ENCODE measurements at regions not wholly inside any gene's neighbourhood (a gene's known extent, or its start where the extent isn't known, plus 50 kb on each side); places are given as distances from the start of the nearest gene placed in this dataset.

- no peak for DNase-seq (ENCODE audit: low spot score)
- no peak for TF ChIP-seq CTCF (IDR thresholded peaks at IDR 0.05; ENCODE audit: extremely low read depth, insufficient read depth, missing control alignments)
- in situ Hi-C loops (cut with MboI; ENCODE audit: low pct_unique_long_range_greater_than_20kb, low sequenced_read_pairs, unreplicated experiment) = no loop called here
Measured at GRCh38 chr7:116395141-116395791, 104.3 kb upstream of the CAV2 start.

- no peak for TF ChIP-seq CTCF (IDR thresholded peaks at IDR 0.05; ENCODE audit: extremely low read depth, insufficient read depth, missing control alignments)
- in situ Hi-C loops (cut with MboI; ENCODE audit: low pct_unique_long_range_greater_than_20kb, low sequenced_read_pairs, unreplicated experiment) = no loop called here
- DNase-seq (ENCODE audit: low spot score) = no peak
Measured at GRCh38 chr7:116398672-116399071, 100.9 kb upstream of the CAV2 start.

GRCh38 chr7:116399819-116400218 is 99.7 kb upstream of the CAV2 start:
- TF ChIP-seq CTCF (IDR thresholded peaks at IDR 0.05; ENCODE audit: extremely low read depth, insufficient read depth, missing control alignments) = no peak
- no peak for DNase-seq (ENCODE audit: low spot score)
- in situ Hi-C loops (cut with MboI; ENCODE audit: low pct_unique_long_range_greater_than_20kb, low sequenced_read_pairs, unreplicated experiment) = no loop called here

GRCh38 chr7:116400522-116400921 is 99.0 kb upstream of the CAV2 start:
- DNase-seq (ENCODE audit: low spot score) = no peak
- TF ChIP-seq CTCF (IDR thresholded peaks at IDR 0.05; ENCODE audit: extremely low read depth, insufficient read depth, missing control alignments) = no peak
- in situ Hi-C loops (cut with MboI; ENCODE audit: low pct_unique_long_range_greater_than_20kb, low sequenced_read_pairs, unreplicated experiment) = no loop called here

GRCh38 chr7:116401711-116402110 is 97.8 kb upstream of the CAV2 start:
- TF ChIP-seq CTCF (IDR thresholded peaks at IDR 0.05; ENCODE audit: extremely low read depth, insufficient read depth, missing control alignments) = no peak
- no peak for DNase-seq (ENCODE audit: low spot score)
- in situ Hi-C loops (cut with MboI; ENCODE audit: low pct_unique_long_range_greater_than_20kb, low sequenced_read_pairs, unreplicated experiment) = no loop called here

- in situ Hi-C loops (cut with MboI; ENCODE audit: low pct_unique_long_range_greater_than_20kb, low sequenced_read_pairs, unreplicated experiment) = no loop called here
- no peak for DNase-seq (ENCODE audit: low spot score)
- TF ChIP-seq CTCF (IDR thresholded peaks at IDR 0.05; ENCODE audit: extremely low read depth, insufficient read depth, missing control alignments) = no peak
Measured at GRCh38 chr7:116403265-116403664, 96.3 kb upstream of the CAV2 start.

All from GM13977 (cell line).